H4 (cell line): ENCODE measurements at regions not wholly inside any gene's neighbourhood (a gene's known extent, or its start where the extent isn't known, plus 50 kb on each side); places are given as distances from the start of the nearest gene placed in this dataset.
"Not testable (repeated sequence)": the region's sequence is repeated elsewhere in the genome, so short reads cannot be mapped to it uniquely, and the experiment has no call there.

Experiments used
- DNase-seq: peaks from one replicate; pipeline ENCODE4 v3.0.0-alpha.2; 2015; ENCODE audit warnings: low spot score

GRCh38 chr1:100791586-100791985 lies 72.0 kb downstream of the VCAM1 start:
- DNase-seq, result no peak

DNA sequence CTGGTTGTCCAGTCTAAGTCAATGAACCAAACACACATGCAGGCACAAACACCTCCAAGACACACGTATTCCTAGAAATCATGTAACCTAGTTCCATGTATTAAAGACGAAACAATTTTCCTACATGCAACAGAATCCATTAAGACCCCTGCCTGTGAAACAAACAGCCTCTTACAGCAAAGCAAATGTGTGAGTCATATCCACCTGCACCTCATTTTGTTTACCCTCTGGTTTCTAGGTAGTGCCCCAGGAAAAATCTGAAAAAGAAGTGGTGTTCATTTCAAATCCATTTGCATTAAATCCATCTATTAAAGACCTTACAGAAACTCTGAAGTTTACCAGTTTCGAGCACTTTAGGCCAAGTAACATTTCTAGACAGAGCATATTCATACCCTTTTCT lies 74.1 kb downstream of the VCAM1 start:
- no peak for DNase-seq

- DNase-seq, result peak; percentile 57
Measured at GRCh38 chr1:100794748-100795645, 75.5 kb downstream of the VCAM1 start.

DNA sequence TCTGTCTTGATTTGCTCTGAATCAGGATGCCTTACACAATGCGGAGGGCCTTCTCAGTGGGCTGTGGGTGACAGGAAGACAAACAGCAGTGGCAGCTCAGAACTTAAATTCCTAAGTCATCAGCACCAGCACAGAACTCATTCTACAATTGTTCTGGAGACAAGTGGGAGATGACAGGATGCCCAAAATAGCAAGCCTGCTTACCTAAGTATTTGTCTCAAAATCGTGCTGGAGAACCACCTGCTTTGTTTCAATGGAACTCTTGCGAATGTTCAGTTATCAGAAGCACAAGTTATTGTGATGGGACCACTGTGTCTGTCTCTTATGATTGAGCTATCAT lies 76.1 kb downstream of the VCAM1 start:
- DNase-seq, result no peak

- no peak for DNase-seq
Measured at GRCh38 chr1:100796046-100796445, 76.5 kb downstream of the VCAM1 start.

- no peak for DNase-seq
Measured at GRCh38 chr1:100799548-100799947, 80.0 kb downstream of the VCAM1 start.

- DNase-seq, result peak; percentile 9
Measured at GRCh38 chr1:100799954-100800612, 80.5 kb downstream of the VCAM1 start.

- not testable (repeated sequence) for DNase-seq
Measured at GRCh38 chr1:100801256-100801655, 81.7 kb downstream of the VCAM1 start.

GRCh38 chr1:100803280-100803679 lies 83.7 kb downstream of the VCAM1 start:
- DNase-seq, result not testable (repeated sequence)

- no peak for DNase-seq
Measured at GRCh38 chr1:100806601-100807000, 87.1 kb downstream of the VCAM1 start.

GRCh38 chr1:100810360-100810759 lies 84.3 kb downstream of the EXTL2 start:
- DNase-seq, result no peak

DNA sequence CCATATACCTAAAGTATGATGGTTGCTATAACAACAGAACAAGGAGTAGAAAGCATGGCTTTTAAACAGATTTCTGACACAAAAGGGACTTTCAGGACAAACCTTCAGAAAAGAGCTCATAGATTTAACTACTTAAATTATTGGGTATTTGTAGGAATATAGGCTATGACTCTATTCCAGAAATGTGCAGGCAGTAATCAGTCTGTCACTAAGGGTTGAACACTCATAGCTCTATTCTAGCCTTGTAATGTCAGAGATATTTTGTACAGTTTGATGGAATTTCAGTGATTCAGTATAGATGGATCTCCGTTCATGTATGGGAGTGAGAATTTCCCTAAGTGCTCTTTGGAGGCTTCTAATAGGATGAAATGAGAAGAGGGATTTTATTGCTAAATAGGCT lies 82.8 kb downstream of the EXTL2 start:
- DNase-seq, result no peak

GRCh38 chr1:100814938-100815337 lies 79.7 kb downstream of the EXTL2 start:
- DNase-seq, result not testable (repeated sequence)

DNA sequence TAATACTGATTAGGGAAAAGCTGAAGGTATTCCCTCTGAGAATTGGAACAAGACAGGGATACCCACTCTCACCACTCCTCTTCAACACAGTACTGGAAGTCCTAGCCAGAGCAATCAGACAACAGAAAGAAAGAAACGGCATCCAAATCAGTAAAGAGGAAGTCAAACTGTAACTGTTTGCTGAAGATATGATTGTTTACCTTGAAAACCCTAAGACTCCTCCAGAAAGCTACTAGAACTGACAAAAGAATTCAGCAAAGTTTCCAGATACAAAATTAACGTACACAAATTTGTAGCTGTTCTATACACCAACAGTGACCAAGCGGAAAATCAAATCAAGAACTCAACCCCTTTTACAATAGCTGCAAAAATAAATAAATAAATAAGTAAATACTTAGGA lies 78.6 kb downstream of the EXTL2 start:
- no peak for DNase-seq

GRCh38 chr1:100820195-100820594 lies 74.4 kb downstream of the EXTL2 start:
- DNase-seq, result not testable (repeated sequence)

- DNase-seq, result not testable (repeated sequence)
Measured at GRCh38 chr1:100821919-100822318, 72.7 kb downstream of the EXTL2 start.
